ENCODE measurements at regions not wholly inside any gene's neighbourhood (a gene's known extent, or its start where the extent isn't known, plus 50 kb on each side); places are given as distances from the start of the nearest gene placed in this dataset.

DNA sequence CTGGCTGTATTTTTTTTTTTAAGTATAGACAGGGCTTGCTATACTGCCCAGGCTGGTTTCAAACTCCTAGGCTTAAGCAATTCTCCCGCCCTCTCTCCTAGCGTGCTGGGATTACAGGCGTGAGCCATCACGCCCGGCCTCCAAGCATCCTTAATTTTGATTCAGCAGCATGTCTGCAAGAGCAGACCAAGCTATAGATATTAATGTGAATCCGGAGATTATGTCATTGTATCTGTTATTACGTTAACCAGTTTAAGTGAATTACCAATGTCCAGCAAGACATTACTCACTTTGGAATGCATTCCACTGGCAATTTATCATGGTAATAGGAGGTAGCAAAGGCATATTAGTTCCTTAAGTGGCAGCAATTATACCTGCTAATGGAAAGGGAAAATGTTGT lies 179.7 kb downstream of the CHRM3 start:
- TF ChIP-seq CTCF (IDR thresholded peaks at IDR 0.05; ENCODE audit: insufficient read depth, low read length) (no peak), POLR2AphosphoS5 (IDR thresholded peaks at IDR 0.05; ENCODE audit: low read depth) (no peak), GABPA (IDR thresholded peaks at IDR 0.05; ENCODE audit: low read depth) (no peak)
- TF ChIP-seq, protein P1, sequence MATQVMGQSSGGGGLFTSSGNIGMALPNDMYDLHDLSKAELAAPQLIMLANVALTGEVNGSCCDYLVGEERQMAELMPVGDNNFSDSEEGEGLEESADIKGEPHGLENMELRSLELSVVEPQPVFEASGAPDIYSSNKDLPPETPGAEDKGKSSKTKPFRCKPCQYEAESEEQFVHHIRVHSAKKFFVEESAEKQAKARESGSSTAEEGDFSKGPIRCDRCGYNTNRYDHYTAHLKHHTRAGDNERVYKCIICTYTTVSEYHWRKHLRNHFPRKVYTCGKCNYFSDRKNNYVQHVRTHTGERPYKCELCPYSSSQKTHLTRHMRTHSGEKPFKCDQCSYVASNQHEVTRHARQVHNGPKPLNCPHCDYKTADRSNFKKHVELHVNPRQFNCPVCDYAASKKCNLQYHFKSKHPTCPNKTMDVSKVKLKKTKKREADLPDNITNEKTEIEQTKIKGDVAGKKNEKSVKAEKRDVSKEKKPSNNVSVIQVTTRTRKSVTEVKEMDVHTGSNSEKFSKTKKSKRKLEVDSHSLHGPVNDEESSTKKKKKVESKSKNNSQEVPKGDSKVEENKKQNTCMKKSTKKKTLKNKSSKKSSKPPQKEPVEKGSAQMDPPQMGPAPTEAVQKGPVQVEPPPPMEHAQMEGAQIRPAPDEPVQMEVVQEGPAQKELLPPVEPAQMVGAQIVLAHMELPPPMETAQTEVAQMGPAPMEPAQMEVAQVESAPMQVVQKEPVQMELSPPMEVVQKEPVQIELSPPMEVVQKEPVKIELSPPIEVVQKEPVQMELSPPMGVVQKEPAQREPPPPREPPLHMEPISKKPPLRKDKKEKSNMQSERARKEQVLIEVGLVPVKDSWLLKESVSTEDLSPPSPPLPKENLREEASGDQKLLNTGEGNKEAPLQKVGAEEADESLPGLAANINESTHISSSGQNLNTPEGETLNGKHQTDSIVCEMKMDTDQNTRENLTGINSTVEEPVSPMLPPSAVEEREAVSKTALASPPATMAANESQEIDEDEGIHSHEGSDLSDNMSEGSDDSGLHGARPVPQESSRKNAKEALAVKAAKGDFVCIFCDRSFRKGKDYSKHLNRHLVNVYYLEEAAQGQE (IDR thresholded peaks at IDR 0.05; ENCODE audit: insufficient replicate concordance, low read depth): no peak
